Activated CD8-positive, alpha-beta T cell treated with anti-CD3 and anti-CD28 coated beads, Interleukin-2, amount 10 ng/mL, durations not matched to agents 7 days and 5 days (primary cell): ENCODE measurements at regions not wholly inside any gene's neighbourhood (a gene's known extent, or its start where the extent isn't known, plus 50 kb on each side); places are given as distances from the start of the nearest gene placed in this dataset.

ENCODE experiments used
- ATAC-seq: fragments of 150-1000 bp; cut with Tn5 transposase; one replicate; pipeline ENCODE4 v1.10.0; 2021; ENCODE audit warnings: moderate library complexity
- CTCF ChIA-PET: fragments of 350-600 bp; sonication (Branson Sonifier 250); formaldehyde crosslinking; loops from one replicate; lab custom pipeline; 2021; ENCODE audit warnings: antibody characterized with exemption; lab: Charles Lee
- POLR2A ChIA-PET: fragments of 350-600 bp; sonication (Branson Sonifier 250); formaldehyde crosslinking; loops from one replicate; lab custom pipeline; 2021; ENCODE audit warnings: antibody characterized with exemption; lab: Charles Lee
- DNase-seq: peaks from one replicate; pipeline ENCODE4 v3.0.0-alpha.2; 2020
- H3K27ac Mint-ChIP-seq: one replicate; pipeline ENCODE4 v1.8.0; 2021; ENCODE audit warnings: mild to moderate bottlenecking, mixed read lengths
- H3K27me3 Mint-ChIP-seq: one replicate; pipeline ENCODE4 v1.8.0; 2021; ENCODE audit warnings: low read depth, mixed read lengths
- H3K36me3 Mint-ChIP-seq: one replicate; pipeline ENCODE4 v1.8.0; 2021; ENCODE audit warnings: low read depth, mixed read lengths
- H3K4me1 Mint-ChIP-seq: one replicate; pipeline ENCODE4 v1.8.0; 2021; ENCODE audit warnings: low read depth, mixed read lengths
- H3K4me3 Mint-ChIP-seq: one replicate; pipeline ENCODE4 v1.8.0; 2021; ENCODE audit warnings: mild to moderate bottlenecking, mixed read lengths
- H3K9me3 Mint-ChIP-seq: one replicate; pipeline ENCODE4 v1.8.0; 2022; ENCODE audit warnings: mixed read lengths; ENCODE audit not compliant: insufficient read depth

DNA sequence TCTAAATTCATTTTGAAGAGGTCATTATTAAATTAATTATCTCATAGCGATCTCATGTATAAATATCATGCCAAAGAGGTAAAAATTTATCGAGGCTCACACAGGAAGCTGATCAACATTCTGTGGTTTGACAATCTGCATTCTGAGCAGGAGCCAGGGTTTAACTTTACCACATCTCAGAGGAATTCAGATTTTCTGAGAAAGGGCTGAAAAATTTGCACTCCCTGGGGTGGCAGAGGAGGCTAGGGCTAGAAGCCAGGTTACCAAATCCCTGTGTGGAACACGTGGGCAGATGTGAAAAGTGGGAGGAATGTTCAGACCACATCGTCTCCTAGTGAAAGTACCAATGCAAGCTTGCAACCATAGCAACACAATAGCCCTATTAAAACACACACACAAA is 63.5 kb upstream of the CTLA4 start:
- Mint-ChIP-seq H3K4me1 (peaks cover 63% of the 10 kb centered on the region), H3K4me3 (peak overlapping the region; percentile 16), H3K27ac (peak overlapping the region; percentile 52), H3K27me3 (no peaks in the 10 kb centered on the region), H3K9me3 (peaks cover 15% of the 10 kb centered on the region), H3K36me3 (peaks cover 30% of the 10 kb centered on the region)
- ChIA-PET POLR2A (interaction anchor here (0.7 to 2.6 kb wide), 8 partner anchors 64 to 1168 kb away, joined by 3 to 15 read pairs (median 4); partner anchors contain the start of gene CD28), CTCF (interaction anchor here (0.9 to 3.4 kb wide), 7 partner anchors 8 to 94 kb away, joined by 3 to 36 read pairs (median 5); no protein-coding TSS in a partner anchor)
- ATAC-seq (peak; percentile 77), DNase-seq (peak; percentile 49)

- Mint-ChIP-seq H3K9me3 (peaks cover 15% of the 10 kb centered on the region), H3K27me3 (no peaks in the 10 kb centered on the region), H3K36me3 (peaks cover 26% of the 10 kb centered on the region), H3K4me3 (peak overlapping the region; percentile 12), H3K27ac (no peak overlapping the region), H3K4me1 (peaks cover 66% of the 10 kb centered on the region)
- CTCF ChIA-PET = interaction anchor here (1.2 to 2.2 kb wide), 4 partner anchors 10 to 320 kb away, joined by 3 to 13 read pairs (median 6); no protein-coding TSS in a partner anchor
- ATAC-seq (no peak), DNase-seq (no peak)
- POLR2A ChIA-PET = interaction anchor here (0.6 to 2.6 kb wide), 4 partner anchors 63 to 98 kb away, joined by 3 to 15 read pairs (median 5); partner anchors contain the start of genes CD28 and CTLA4
Measured at GRCh38 chr2:203804764-203805485, 62.6 kb upstream of the CTLA4 start.

- H3K27ac Mint-ChIP-seq = peak overlapping the region; percentile 21
- ChIA-PET CTCF (interaction anchor here (1.2 to 2.2 kb wide), 2 partner anchors 10 to 321 kb away, joined by 3 to 13 read pairs; no protein-coding TSS in a partner anchor), POLR2A (interaction anchor here (0.6 kb wide), 1 partner anchor 62 kb away, joined by 3 read pairs; the partner anchor contains the start of gene CTLA4)
- DNase-seq (no peak), ATAC-seq (no peak)
- H3K36me3 Mint-ChIP-seq = peaks cover 25% of the 10 kb centered on the region
- peaks cover 15% of the 10 kb centered on the region for H3K9me3 Mint-ChIP-seq
- peaks cover 68% of the 10 kb centered on the region for H3K4me1 Mint-ChIP-seq
- no peaks in the 10 kb centered on the region for H3K27me3 Mint-ChIP-seq
- H3K4me3 Mint-ChIP-seq = no peak overlapping the region
Measured at GRCh38 chr2:203805486-203805838, 62.1 kb upstream of the CTLA4 start.

GRCh38 chr2:203806761-203807160 is 60.8 kb upstream of the CTLA4 start:
- ChIA-PET CTCF (interaction anchor here (1.1 to 2.2 kb wide), 5 partner anchors 8 to 103 kb away, joined by 3 to 13 read pairs (median 3); no protein-coding TSS in a partner anchor), POLR2A (no interaction called here)
- peaks cover 74% of the 10 kb centered on the region for H3K4me1 Mint-ChIP-seq
- peaks cover 8% of the 10 kb centered on the region for H3K9me3 Mint-ChIP-seq
- no peak overlapping the region for H3K4me3 Mint-ChIP-seq
- ATAC-seq (no peak), DNase-seq (no peak)
- H3K27ac Mint-ChIP-seq = no peak overlapping the region
- H3K36me3 Mint-ChIP-seq = peaks cover 16% of the 10 kb centered on the region
- no peaks in the 10 kb centered on the region for H3K27me3 Mint-ChIP-seq

DNA sequence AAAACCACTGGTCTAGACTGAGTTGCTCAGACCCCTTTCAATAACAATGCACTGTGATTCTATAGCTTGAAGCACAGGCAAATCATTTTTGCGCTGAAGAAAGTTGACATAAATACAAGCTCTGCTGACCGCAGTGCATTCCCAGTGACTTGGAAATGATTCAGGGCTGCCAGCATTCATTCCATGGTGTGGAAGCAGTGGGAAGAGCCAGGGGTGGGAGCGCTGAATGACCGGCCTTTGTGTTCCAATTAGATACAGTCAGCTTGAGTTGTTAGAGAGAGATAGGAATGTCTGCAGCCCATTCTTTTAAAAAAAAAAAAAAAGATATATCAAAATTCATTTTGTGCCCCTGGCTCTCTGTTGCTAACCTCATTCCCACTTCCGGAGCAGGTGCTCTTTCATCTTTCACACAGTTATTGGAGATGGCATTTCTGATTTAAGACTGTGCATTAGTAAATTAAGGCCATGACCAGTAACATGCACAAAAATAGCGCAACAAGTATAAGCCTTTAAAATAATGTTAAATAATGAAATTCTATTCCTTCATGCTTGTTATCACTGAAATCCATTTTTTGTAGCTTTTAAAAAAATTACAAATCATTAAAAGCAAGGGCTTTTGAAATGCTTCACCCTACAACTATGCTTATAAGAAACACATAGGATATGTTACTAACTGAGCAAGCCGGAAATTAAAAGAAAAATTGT is 59.4 kb upstream of the CTLA4 start:
- ATAC-seq (no peak), DNase-seq (no peak)
- POLR2A ChIA-PET = interaction anchor here (0.5 kb wide), 1 partner anchor 75 kb away, joined by 3 read pairs; no protein-coding TSS in a partner anchor
- Mint-ChIP-seq H3K4me3 (no peak overlapping the region), H3K27ac (no peak overlapping the region), H3K9me3 (peaks cover 8% of the 10 kb centered on the region), H3K4me1 (peaks cover 77% of the 10 kb centered on the region), H3K27me3 (no peaks in the 10 kb centered on the region), H3K36me3 (peaks cover 13% of the 10 kb centered on the region)
- CTCF ChIA-PET = interaction anchor here (0.9 to 1.6 kb wide), 9 partner anchors 18 to 323 kb away, joined by 3 to 4 read pairs (median 3); no protein-coding TSS in a partner anchor

DNA sequence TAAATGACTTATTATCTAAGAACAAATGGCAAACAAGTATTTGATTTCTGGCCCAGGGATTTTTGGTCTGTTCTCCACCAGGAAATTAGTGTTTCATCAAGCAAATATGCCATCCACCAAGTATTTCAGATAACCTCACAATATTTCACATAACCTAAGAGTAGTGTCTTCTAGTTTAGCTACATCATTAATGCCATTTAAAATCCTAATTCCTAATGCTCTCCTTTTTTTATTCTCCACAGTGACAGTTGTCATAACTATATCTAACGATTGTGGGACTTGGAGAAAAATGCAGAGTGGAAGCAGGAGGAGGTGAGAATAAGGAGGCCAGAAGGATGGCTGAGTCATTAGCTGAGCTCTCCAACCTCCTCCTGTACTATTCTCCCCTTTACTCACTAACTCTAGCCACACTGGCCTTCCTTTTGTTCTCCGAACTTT is 58.5 kb upstream of the CTLA4 start:
- no peak overlapping the region for H3K27ac Mint-ChIP-seq
- no peaks in the 10 kb centered on the region for H3K27me3 Mint-ChIP-seq
- H3K4me3 Mint-ChIP-seq = no peak overlapping the region
- POLR2A ChIA-PET = interaction anchor here (0.7 kb wide), 1 partner anchor 15 kb away, joined by 3 read pairs; no protein-coding TSS in a partner anchor
- peaks cover 76% of the 10 kb centered on the region for H3K4me1 Mint-ChIP-seq
- DNase-seq (no peak), ATAC-seq (no peak)
- CTCF ChIA-PET = interaction anchor here (0.7 to 1.4 kb wide), 9 partner anchors 11 to 324 kb away, joined by 3 to 4 read pairs (median 3); no protein-coding TSS in a partner anchor
- peaks cover 13% of the 10 kb centered on the region for H3K36me3 Mint-ChIP-seq
- peaks cover 8% of the 10 kb centered on the region for H3K9me3 Mint-ChIP-seq

GRCh38 chr2:203809991-203810510 is 57.5 kb upstream of the CTLA4 start:
- Mint-ChIP-seq H3K4me3 (no peak overlapping the region), H3K36me3 (peaks cover 10% of the 10 kb centered on the region), H3K9me3 (peaks cover 8% of the 10 kb centered on the region), H3K4me1 (peaks cover 76% of the 10 kb centered on the region), H3K27me3 (no peaks in the 10 kb centered on the region), H3K27ac (peak overlapping the region; percentile 18)
- DNase-seq = no peak
- no peak for ATAC-seq
- ChIA-PET POLR2A (interaction anchor here (0.6 to 1.1 kb wide), 3 partner anchors 57 to 793 kb away, joined by 3 to 5 read pairs (median 4); partner anchors contain the start of gene CTLA4), CTCF (interaction anchor here (0.6 to 2.5 kb wide), 7 partner anchors 14 to 485 kb away, joined by 3 to 9 read pairs (median 4); partner anchors contain the start of gene CD28)

DNA sequence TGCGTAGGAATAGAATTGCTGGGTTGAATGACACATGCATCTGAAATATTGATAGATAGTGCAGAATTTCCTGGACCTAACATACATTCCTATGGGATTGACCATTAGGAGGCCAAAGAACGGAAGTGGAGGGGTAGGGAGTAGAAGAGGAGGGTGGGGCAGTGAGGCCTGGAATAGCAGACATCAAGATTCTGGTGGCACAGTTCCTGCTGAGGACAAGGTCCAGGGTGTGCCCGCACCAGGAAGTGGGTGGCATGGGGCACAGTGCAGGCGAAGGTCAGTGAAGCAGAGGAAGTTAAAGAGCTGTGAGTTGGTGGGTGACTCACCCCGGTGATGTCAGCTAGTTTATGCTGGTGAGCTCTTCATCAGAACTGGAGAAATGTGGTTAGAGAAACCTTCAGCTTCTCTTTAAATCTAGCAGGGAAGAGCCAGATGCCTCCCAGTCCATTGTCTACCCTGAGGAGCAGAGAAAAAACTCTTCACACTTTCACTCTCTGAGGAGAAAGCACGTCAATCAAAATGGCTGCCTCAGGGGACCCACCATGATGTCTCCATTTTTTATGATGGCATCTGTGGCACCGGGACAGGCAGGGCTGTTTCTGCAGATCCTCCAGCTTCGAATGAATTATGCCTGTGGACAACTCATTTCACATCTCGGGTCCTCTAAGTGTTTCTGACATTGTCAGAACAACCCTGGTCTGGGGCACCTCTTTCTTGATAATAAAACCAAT is 55.9 kb upstream of the CTLA4 start:
- CTCF ChIA-PET = interaction anchor here (0.7 to 8.1 kb wide), 15 partner anchors 8 to 346 kb away, joined by 3 to 82 read pairs (median 4); partner anchors contain the start of genes CD28 and CTLA4
- Mint-ChIP-seq H3K4me1 (peaks cover 72% of the 10 kb centered on the region), H3K27ac (peak overlapping the region; percentile 77), H3K36me3 (no peaks in the 10 kb centered on the region), H3K27me3 (peaks cover 2% of the 10 kb centered on the region), H3K9me3 (peaks cover 1% of the 10 kb centered on the region), H3K4me3 (peak overlapping the region; percentile 32)
- ATAC-seq (peak; percentile 89), DNase-seq (peak; percentile 78)
- POLR2A ChIA-PET = interaction anchor here (0.6 to 3.4 kb wide), 7 partner anchors 19 to 674 kb away, joined by 3 to 13 read pairs (median 4); partner anchors contain the start of gene CTLA4

- ATAC-seq = no peak
- Mint-ChIP-seq H3K9me3 (no peaks in the 10 kb centered on the region), H3K4me3 (no peak overlapping the region), H3K4me1 (peaks cover 68% of the 10 kb centered on the region), H3K27me3 (peaks cover 7% of the 10 kb centered on the region), H3K36me3 (no peaks in the 10 kb centered on the region), H3K27ac (peak overlapping the region; percentile 77)
- POLR2A ChIA-PET = interaction anchor here (0.7 to 3.4 kb wide), 6 partner anchors 20 to 328 kb away, joined by 3 to 13 read pairs (median 3); partner anchors contain the start of gene CTLA4
- no peak for DNase-seq
- CTCF ChIA-PET = interaction anchor here (0.8 to 8.1 kb wide), 24 partner anchors 9 to 573 kb away, joined by 3 to 132 read pairs (median 5); partner anchors contain the start of genes CTLA4 and CYP20A1
Measured at GRCh38 chr2:203812294-203813221, 55.0 kb upstream of the CTLA4 start.
